PC-3 (cell line): ENCODE measurements at regions not wholly inside any gene's neighbourhood (a gene's known extent, or its start where the extent isn't known, plus 50 kb on each side); places are given as distances from the start of the nearest gene placed in this dataset.

Experiments
- CTCF ChIP-seq: fragments of 300-600 bp; sonication (generic); conservative IDR thresholded peaks from 2 replicates; pipeline ENCODE4 v1.5.1; 2017; ENCODE audit warnings: antibody characterized with exemption, low read depth, mild to moderate bottlenecking, low read length
- EZH2 ChIP-seq: fragments of 300-600 bp; sonication (generic); IDR thresholded peaks from one replicate; pipeline ENCODE4 v1.6.1; 2017; ENCODE audit warnings: antibody characterized with exemption, mild to moderate bottlenecking, low read length; ENCODE audit not compliant: unreplicated experiment
- EZH2phosphoT487 ChIP-seq: fragments of 300-600 bp; sonication (generic); IDR thresholded peaks from 2 replicates; pipeline ENCODE4 v1.6.1; 2018; ENCODE audit warnings: mild to moderate bottlenecking, antibody characterized with exemption, low read length, borderline replicate concordance

- TF ChIP-seq CTCF = no peak
- TF ChIP-seq EZH2 = no peak
- no peak for TF ChIP-seq EZH2phosphoT487
Measured at GRCh38 chrX:35722128-35722527, 76.0 kb upstream of the MAGEB16 start.
